ENCODE measurements at regions not wholly inside any gene's neighbourhood (a gene's known extent, or its start where the extent isn't known, plus 50 kb on each side); places are given as distances from the start of the nearest gene placed in this dataset.

DNA sequence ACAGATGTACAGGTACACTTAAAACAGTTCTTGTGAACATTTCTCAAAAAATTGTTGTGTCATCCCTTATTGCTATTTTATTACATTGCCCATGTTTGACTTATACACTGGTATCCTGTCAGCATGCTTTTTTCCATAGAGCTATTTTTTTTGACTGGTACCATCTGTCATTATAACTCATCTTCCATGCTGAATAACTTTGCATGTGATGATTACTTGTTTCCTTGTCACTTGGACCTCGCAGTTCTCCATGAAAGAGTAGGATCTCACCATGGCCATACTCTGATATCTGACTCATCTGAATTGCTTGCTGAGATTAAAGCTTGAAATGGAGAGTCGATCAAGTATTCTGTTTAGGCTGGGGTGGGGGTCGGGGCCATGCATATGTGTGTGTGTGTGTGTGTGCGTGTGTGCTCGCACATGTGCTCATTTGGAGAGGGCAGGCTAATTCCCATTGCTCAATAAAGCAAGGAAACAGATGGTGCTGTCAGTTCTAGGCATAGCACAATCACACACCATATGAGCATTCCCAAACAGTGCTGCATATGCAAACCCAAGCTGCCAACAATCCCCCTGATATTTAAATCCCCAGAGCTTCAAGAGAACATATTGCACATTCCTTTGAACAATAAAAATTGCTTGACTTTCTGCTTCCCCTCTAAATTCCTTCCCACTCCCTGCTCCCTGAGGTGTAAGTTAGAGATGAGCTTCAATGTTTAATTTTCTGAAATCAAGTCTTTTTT lies 62.9 kb downstream of the NHLRC3 start:
- DNase-seq (ENCODE audit: low spot score): no peak

DNA sequence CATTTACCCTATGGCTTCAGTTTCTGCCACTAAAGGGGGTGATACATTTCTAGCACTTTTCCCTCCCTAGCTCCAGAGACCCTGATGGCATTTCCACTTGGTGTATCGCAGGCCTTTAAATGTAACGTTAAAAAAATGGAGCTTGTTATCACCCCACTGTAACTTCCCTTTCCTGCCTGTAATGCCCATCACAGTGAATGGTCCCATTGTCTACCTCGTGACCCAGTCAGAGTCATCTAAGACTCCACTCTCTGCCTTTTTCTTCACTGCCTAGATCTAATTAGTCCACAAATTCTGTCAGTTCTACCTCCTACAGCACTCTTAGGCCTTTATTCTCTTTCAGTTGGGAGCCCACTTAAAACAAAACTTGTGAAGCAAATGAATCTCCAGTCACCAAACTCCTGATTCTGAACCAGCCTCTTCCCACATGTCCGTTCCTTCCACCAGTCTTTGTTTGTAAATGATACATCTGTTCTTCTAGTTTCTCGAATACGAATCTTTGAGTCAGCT lies 64.8 kb downstream of the NHLRC3 start:
- no peak for DNase-seq (ENCODE audit: low spot score)

DNA sequence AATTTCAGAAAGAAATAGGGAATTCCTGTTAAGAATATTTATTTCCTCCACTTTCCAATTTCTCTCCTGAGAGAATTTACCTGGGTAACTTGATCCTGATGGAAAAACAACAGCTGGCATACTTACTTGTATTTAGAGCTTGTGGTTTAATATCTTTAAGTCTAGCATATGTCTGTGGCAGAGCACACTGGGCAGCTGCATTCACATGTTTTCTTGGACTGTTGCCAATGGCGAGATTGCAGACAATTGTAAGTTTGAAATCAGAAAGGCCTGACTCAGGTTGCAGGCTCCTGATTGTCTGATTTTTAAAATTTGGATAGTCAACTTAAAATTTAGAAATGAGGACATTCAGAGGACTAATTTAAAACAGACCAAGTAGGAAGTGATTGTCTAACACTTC lies 66.9 kb downstream of the NHLRC3 start:
- DNase-seq (ENCODE audit: low spot score): no peak

DNA sequence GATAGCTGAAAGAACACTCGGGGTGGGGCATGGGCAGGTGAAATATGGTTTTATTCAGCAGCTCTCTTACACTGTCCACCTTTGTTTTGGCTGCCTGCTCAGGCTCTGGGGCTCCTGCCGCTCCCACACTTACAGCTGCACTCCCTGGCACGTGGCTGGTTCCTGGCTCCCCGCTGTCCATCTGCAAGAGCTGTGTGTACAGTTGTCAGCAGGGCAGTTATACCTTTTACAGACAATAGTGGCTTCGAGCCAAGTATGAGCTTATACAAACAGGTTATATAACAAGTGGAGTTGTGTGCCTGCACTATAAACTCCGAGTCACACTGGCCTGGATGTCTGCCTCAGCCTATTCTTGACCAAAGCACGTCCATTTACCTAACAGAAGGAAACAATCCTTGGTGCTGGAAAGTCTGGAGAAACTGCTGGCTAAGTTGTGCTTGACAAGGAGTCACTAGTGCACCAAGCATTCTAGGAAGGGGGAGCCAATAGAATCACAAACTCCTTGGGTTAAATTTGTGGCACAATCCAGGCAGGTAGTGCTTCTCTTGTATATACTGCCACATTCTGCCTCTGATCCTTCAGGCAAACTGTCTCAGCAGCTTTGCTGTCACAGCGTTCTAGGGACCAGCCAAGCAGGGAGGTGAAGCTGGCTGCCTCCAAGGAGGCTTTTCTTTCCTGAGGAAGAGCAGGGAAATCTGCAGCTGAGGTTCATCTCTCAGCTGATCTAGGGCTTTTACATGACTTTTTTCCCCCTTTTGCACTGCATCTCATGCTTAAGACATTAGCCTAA lies 68.2 kb downstream of the NHLRC3 start:
- DNase-seq (ENCODE audit: low spot score): no peak

DNA sequence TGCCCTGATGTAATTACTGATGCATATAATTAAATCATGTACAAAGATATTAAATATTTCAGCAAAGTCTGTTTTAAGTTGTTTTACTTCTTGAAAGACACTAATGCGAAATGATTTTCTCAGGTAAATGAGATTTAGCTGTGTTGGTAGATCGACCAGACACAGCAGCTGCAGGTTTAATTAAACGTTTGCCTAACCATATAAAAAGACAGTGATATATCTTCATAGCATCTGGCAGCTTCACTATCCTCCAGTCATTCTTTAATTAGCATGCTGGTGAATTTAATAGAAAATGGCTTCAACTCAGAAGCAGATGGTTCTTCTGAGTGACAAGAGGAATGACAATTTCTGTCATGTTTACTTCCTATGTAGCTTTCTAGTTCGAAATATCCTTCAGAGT lies 69.3 kb downstream of the NHLRC3 start:
- no peak for DNase-seq (ENCODE audit: low spot score)

DNA sequence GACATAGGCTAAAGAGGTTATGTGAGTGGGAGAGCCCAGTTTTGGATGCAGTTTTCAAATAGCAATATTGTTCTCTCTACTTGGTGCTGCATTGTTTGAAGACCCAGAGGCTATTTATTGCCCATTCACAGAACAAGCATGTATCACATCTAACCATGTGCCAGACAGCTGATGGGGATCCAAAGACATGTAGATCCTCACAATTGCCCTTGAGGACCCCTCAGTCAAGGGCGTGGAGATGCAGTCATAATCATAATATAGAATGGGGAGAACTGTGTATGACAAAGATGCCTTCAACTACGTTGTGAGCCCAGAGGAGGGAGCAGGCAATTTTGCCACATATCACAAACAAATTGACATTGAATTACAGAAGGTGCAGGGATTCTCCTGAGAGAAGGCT lies 70.5 kb downstream of the NHLRC3 start:
- DNase-seq (ENCODE audit: low spot score): no peak

DNA sequence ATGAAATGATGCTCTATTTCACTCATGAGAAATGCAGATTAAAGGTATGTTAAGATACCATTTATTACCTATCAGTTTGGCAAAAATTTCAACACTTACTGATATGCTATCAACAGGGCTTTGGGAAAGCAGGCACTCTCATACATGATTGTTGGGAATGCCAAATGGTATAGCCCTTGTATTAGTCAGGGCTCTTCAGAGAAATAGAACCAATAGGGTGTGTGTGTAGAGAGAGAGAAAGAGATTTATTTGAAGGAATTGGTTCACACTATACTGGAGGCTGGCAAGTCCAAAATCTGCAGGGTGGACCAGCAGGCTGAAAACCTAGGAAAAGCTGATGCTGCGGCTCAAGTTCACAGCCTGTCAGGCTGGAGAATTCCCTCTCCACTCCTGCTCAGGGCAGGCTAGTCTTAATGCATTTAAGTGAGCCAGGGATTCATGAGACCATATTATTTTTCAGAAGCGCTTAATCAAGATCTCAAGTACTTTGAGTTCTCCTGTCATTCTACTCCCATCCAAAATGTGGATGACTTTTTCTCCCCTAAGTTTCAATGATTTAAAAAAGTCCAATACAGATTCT lies 72.4 kb downstream of the NHLRC3 start:
- no peak for DNase-seq (ENCODE audit: low spot score)

DNA sequence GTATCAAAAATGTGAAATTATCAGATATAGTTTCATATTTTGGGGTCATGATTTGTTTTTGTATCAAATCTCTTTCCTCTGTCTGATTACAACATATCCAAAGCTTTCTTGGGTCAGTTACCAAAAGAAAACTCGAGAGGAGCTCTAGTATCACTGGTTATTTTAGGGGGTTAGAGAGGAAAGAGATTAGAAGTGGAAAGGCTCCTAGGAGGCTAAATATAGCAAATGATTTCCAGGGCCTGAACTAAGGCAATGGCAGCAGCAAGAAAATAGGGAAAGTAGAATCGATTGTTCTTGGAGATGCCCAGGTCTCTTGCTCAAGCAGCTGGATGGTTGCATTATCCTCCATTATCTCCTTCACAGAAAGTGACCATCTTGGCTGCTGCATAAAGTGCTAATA lies 72.9 kb downstream of the NHLRC3 start:
- no peak for DNase-seq (ENCODE audit: low spot score)

DNA sequence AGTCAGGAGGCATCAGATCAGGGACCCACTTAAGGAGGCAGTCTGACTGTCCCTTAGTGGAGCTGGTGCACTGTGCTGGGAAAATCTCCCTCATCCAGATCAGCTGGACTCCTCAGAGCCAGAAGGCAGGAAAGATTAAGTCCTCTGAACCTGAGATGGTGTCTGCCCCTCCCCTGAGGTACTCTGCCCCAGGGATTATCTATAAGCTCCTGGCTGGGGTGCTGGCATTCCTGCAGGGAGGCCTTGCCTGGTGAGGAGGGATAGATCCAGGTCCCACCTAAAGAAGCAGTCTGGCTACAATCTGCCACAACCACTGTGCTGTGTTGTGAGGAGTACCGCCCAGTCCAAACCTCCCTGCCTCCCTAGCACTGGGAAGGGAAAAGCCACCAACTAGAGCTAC lies 81.2 kb downstream of the NHLRC3 start:
- no peak for DNase-seq (ENCODE audit: low spot score)

DNA sequence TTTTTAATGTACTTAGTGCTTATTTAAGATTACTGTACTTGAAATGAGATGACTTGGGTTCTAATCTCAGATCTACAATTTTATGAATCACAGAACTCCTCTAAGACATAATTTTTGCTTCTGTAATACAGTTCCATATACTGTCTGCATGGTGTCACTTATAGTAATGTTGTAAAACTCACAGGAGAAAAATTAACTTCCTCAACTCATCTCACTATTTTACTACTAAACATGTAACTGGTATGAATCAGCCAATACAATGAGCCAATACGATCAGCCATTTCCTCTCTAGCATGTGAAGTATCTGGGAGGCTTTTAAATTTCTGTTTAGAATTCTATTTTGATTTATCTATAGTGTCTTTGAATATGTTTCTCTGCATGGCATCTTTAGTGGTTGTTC lies 85.3 kb downstream of the NHLRC3 start:
- no peak for DNase-seq (ENCODE audit: low spot score)

DNA sequence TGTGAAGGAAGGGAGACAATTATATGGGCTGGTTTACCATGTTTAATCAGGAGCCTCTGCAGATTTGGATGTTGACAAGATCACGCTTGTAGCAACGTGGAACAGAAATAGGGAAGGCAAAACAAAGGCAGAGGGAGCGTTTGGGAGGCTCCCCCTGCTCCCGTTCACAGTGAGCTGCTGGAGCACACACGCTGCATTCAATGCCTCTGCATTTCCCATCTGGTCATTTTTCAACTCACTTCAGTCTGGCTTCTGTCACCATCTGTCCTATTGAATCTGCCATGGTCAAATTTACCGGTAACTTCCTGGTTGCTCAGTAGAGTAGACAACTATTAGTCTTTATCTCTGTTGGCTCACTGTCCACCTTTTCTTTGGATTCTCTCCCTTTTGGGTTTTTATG lies 91.0 kb downstream of the NHLRC3 start:
- DNase-seq (ENCODE audit: low spot score): no peak

DNA sequence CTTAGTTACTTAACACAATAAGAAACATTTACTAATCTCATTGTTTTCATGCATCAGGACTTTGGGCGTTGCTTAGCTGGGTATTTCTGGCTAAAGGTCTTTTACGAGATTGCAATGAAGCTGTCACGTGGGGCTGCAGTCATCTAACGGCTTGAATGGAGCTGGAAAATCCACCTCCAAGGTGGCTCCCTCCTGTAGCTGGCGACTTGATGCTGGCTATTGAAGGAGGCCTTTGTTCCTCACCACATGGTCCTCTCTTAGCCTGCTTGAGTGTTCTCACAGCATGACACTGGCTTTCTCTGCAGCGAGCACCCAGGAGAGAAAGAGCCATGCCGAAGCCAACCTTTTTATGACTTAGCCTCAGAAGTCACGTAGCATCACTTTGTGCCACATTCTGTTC lies 92.0 kb downstream of the NHLRC3 start:
- DNase-seq (ENCODE audit: low spot score): no peak

DNA sequence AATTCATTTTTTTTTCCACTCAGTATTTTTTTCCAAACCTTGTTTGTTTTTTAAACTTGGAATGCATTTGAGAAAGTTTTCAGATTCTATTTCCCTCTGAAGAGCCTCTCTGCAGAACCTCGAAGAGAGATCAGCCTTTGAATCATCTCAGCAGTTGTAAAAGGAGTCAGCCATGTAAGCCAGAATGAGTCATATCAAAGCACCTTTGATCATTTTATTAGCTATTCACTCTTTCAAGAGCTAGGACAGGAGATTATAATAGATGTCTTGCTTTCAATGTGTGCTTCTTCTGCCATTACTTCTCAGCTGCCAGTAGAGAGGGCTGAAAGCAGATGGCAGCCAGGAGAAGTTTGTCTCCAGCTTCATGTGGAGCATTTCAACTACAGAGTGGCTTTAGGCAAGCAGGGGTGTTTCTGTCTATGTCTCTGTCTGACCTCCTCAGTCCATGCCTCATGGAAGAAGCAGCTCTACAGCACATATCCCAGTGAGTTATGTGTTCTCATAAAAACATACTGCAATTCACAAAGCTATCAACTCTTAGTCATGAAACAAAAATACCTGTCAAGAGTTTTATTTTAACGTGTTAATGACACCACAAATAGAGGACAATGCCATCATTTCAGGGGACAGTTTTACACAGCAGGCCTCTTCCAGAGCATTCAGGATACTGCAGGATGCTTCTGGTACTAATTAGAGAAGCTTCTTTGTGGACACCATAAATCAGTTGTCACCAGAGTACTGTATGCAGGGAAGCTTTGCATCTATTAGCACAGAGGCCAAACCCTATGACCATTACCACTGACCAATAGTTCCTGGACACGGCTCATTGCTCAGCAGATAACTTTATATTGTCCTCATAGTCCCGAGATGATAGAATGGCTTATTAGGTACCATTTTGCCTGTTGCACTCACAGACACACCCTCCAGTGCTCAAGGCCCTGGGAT lies 94.3 kb downstream of the NHLRC3 start:
- no peak for DNase-seq (ENCODE audit: low spot score)

DNA sequence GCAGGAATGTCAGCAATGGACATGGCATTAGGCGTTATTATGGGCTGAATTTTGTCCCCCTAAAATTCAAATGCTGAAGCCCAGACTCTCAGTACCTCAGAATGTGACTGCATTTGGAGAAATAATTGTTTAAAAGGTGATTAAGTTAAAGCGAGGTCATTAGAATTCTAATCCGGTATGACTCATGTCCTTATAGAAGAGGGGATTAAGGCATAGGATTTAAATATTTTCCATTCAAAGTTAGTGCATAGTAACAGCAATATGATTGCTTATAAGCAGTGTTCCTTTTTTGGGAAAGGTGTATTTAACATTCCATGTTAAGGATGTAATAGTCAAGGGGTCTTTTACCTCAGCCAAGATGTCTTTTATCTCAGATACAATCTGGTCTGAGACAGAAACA lies 95.5 kb downstream of the NHLRC3 start:
- DNase-seq (ENCODE audit: low spot score): no peak

DNA sequence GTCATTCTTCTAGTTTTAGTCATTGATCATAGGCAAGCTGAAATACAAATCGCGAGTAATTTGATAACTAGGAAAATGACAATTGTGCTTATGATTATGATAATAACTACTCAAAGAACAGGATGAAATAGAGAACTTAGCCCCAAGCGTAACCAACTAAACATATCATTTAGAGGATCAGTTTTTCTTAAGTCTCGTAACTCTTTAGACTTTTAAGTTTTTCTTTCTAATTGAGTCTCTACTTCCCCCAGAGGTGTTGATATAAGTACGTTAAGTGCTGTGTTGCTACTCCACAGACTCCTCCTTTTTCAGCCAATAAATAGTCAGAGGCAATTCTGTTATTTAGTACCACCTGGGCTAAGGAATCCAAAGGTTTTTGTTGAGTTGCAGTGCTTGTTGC lies 96.3 kb downstream of the NHLRC3 start:
- DNase-seq (ENCODE audit: low spot score): no peak

DNA sequence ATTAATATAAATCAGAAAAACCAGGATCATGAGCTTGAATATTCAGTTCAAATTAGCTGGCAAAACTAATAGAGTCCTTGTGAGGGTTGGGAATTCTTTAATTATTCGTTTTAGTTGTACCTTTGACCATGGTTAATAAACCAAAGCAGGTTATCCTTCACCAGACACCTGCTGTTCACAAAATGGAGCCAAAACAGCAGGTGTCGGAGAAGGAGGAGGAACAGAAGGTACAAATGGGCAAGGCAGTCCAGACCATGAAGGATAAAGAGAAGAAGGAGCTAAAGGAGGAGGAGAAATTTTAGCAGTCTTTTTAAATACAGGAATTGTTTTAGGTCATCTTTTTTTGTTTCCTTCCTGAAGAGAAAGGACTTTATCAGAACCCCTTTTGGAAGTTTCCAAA lies 106.1 kb downstream of the NHLRC3 start:
- DNase-seq (ENCODE audit: low spot score): no peak

DNA sequence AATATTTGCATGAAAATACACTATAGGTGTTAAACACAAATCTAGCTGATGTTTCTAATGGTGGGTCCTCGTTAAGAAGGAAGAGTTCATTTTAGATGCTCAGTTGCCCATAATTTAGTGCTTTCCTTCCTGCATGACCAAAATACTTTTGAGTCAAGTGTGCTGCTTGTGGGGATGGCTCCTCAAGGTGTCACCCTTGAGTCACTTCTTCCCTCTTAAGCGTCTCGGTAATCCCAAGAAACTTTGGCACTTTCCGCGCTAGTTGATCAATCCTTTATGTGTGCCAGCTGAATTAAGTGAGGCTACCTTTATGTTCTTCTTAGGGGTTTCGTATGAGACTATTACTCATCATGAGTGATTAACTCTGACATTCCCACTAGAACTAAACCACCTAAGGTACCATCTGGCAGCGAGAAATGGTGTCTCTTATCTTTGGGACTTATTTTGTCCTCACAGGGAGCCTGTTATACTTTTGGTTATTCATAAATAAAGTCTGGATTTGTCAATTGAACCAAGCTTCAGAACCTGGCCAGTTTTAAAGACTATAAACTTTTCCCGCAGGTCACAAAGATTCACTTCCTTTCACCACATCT lies 106.8 kb downstream of the NHLRC3 start:
- DNase-seq (ENCODE audit: low spot score): peak; percentile 78

DNA sequence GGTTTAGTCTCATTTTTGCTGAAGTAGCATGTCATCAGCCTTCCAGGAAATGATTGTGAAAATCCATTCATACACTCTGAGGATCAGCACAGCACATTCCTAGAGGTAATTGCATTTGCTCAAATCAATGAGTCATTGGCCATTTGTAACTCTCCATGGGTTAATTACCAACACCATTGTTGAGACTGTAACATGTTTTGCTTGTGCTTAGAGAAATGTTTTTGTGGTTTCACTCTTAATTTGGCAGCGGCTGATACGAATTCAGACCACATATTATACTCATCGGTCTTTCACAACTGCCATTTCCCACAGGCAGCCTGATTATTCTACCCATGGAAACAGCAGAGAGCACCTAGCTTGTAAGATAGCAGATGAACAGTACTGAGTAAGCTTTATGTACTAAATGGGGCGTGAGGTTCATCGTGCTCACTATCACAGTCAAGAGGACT lies 110.3 kb downstream of the NHLRC3 start:
- DNase-seq (ENCODE audit: low spot score): peak; percentile 16

DNA sequence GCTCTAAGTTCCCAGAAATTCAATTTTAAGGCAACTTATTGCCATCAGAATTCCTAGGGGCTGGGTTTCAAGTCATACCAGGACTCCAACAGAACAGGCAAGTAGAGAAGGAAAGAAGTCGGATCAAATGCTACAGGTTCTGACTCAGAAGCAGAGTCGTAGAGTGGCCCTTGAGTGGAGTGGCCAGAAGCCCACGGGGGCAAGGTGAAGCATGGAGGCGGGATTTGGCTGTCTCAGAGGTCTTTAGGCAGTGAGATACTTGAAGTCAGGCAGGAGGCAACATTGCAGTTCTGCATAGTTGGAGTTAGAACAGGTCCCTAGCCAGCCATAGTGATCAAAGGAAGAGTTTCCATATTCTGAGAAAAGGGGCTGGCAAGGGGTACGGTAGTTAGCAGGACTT lies 111.6 kb downstream of the NHLRC3 start:
- no peak for DNase-seq (ENCODE audit: low spot score)

DNA sequence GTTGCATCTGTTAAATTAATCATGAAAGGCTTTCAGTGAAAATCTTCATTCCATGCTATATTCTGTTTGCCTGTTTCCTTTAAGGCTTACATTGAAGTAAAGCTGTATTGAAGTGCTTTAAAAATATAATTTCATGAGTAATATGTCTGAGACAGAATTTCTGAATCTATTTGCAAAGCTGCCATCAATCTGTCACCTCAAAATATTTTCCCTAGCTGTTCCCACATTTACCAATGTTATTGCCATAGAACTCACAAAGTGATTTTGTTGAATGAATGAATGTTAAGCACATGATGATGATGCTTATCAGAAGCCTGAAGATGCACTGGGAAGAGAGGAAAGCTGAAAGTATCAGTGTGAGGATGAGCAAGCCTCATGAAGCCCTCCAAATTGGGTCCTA lies 115.8 kb downstream of the NHLRC3 start:
- no peak for DNase-seq (ENCODE audit: low spot score)

DNA sequence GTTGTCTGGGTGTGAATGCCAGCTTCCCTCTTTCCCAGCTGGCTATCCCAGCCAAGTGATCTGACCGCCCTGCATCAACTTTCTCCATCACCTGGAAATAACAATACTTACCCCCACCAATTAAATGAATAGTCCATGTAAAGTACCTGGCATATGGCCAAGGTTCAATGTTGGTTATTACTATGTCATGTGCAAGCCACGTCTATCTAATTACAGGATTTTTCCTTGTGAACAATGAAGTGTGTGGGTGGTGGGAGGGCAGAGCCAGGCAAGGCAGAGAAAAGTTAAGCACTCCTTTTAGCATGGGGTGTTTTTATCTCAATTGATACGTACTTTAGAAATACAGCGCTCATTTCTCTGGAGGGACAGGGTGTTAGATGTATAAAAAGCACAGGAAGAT lies 121.1 kb downstream of the NHLRC3 start:
- DNase-seq (ENCODE audit: low spot score): no peak

Measured in AG08396 (cell line).